Kidney (tissue), 13 donors: ENCODE measurements at regions not wholly inside any gene's neighbourhood (a gene's known extent, or its start where the extent isn't known, plus 50 kb on each side); places are given as distances from the start of the nearest gene placed in this dataset.
A peak's percentile ranks its signal among the peaks of the same experiment; 100 is the strongest.

Experiments used
- DNase-seq, 5 donors: peaks; one replicate each; pipeline ENCODE4 v3.0.0-alpha.2; 2013 to 2020
- FAIRE-seq: peaks from 2 replicates; lab custom pipeline; 2012; peaks lifted over from hg19 to GRCh38; lab: Jason Lieb, UNC
- H3K27ac ChIP-seq, 2 donors: one replicate each; pipeline ENCODE4 v1.7.0; 2013; ENCODE audit warnings: low read depth in 2 of 2, low read length in 2 of 2, inconsistent platforms in 1 of 2
- H3K27me3 ChIP-seq: one replicate; pipeline ENCODE4 v1.7.1; 2013; ENCODE audit warnings: low read length, inconsistent platforms; ENCODE audit not compliant: control insufficient read depth, insufficient read depth
- H3K36me3 ChIP-seq, 3 donors: one replicate each; pipeline versions ENCODE4 v1.7.0 to v1.7.1; 2013; ENCODE audit warnings: low read length in 3 of 3, control low read depth in 1 of 3, inconsistent platforms in 1 of 3; ENCODE audit not compliant: insufficient read depth in 3 of 3, control insufficient read depth in 2 of 3
- H3K4me1 ChIP-seq, 3 donors: one replicate each; pipeline versions ENCODE4 v1.7.0 to v1.7.1; 2013; ENCODE audit warnings: low read length in 3 of 3, inconsistent platforms in 1 of 3, low read depth in 1 of 3; ENCODE audit not compliant: control insufficient read depth in 2 of 3, insufficient read depth in 2 of 3
- H3K4me3 ChIP-seq, 3 donors: one replicate each; pipeline versions ENCODE4 v1.7.0 to v1.8.1; 2013; ENCODE audit warnings: low read length in 3 of 3, control low read depth in 1 of 3, inconsistent platforms in 1 of 3
- H3K9ac ChIP-seq, 3 donors: one replicate each; pipeline versions ENCODE4 v1.7.0 to v1.7.1; 2013; ENCODE audit warnings: low read length in 3 of 3, control low read depth in 1 of 3, inconsistent platforms in 1 of 3
- H3K9me3 ChIP-seq, 3 donors: one replicate each; pipeline versions ENCODE4 v1.7.0 to v1.7.1; 2013; ENCODE audit warnings: low read length in 3 of 3, control low read depth in 1 of 3, inconsistent platforms in 1 of 3; ENCODE audit not compliant: control insufficient read depth in 2 of 3, insufficient read depth in 1 of 3
- CTCF ChIP-seq: IDR thresholded peaks from 3 replicates; pipeline ENCODE4 v1.5.1; 2012; ENCODE audit warnings: mild to moderate bottlenecking, moderate library complexity, borderline replicate concordance; ENCODE audit not compliant: insufficient read depth; ENCODE audit errors: extremely low read depth
- intact Hi-C: fragments of 100-400 bp; cut with DNase I; formaldehyde crosslinking; loops from one replicate; pipeline ENCODE4 v1.11.1; 2022
- donor health status: control.
- donor health status: control.
- donor health status: control.
- donor health status: control.
- donor health status: control.
- donor health status: DM: yes; HTN: yes; CAD: no.
- donor health status: Normal renal cell carcinoma (clear cell type).

- no peaks in the 10 kb centered on the region for H3K27me3 ChIP-seq
- no peak for TF ChIP-seq CTCF
- H3K4me3 ChIP-seq, result no peak overlapping the region
- H3K9ac ChIP-seq, result no peak overlapping the region
- H3K4me1 ChIP-seq, result no peaks in the 10 kb centered on the region
- no peak for DNase-seq
- H3K27ac ChIP-seq, result no peak overlapping the region
- intact Hi-C loops, result no loop called here
- no peak for FAIRE-seq
- peaks cover 0 to 31% (median 0%) of the 10 kb centered on the region in 3 donors for H3K9me3 ChIP-seq
- no peaks in the 10 kb centered on the region for H3K36me3 ChIP-seq
These were observed 96.4 kb downstream of the FOXL3 start for GRCh38 chr7:386385-386784.

- peak in 2 of 5 donors; percentile 30 to 57 for DNase-seq
- Histone ChIP-seq H3K9me3 (peaks cover 0 to 26% (median 0%) of the 10 kb centered on the region in 3 donors), H3K4me1 (no peaks in the 10 kb centered on the region), H3K27ac (no peak overlapping the region), H3K9ac (no peak overlapping the region), H3K27me3 (no peaks in the 10 kb centered on the region), H3K4me3 (no peak overlapping the region), H3K36me3 (no peaks in the 10 kb centered on the region)
- FAIRE-seq, result no peak
- TF ChIP-seq CTCF, result no peak
- intact Hi-C loops, result no loop called here
These were observed 97.4 kb downstream of the FOXL3 start for GRCh38 chr7:387132-388022.

GRCh38 chr7:388023-388960 is 98.3 kb downstream of the FOXL3 start:
- no peak for FAIRE-seq
- no peak for TF ChIP-seq CTCF

More at GRCh38 chr7:388023-388960, 98.3 kb downstream of the FOXL3 start:
- H3K27me3 ChIP-seq, result no peaks in the 10 kb centered on the region
- H3K27ac ChIP-seq, result no peak overlapping the region
- H3K36me3 ChIP-seq, result no peaks in the 10 kb centered on the region
- H3K9me3 ChIP-seq, result peaks cover 0 to 21% (median 0%) of the 10 kb centered on the region in 3 donors
- intact Hi-C loops, result no loop called here
- H3K4me1 ChIP-seq, result no peaks in the 10 kb centered on the region
- peak in 2 of 5 donors; percentile 35 to 57 for DNase-seq
- no peak overlapping the region for H3K4me3 ChIP-seq
- no peak overlapping the region for H3K9ac ChIP-seq
